HG02798 (cell line): ENCODE measurements at regions not wholly inside any gene's neighbourhood (a gene's known extent, or its start where the extent isn't known, plus 50 kb on each side); places are given as distances from the start of the nearest gene placed in this dataset.

Source experiments
- ATAC-seq: cut with Tn5 transposase; IDR thresholded peaks from one replicate; pipeline ENCODE4 v1.9.1; 2021; ENCODE audit warnings: mild to moderate bottlenecking; ENCODE audit not compliant: unreplicated experiment, poor library complexity

DNA sequence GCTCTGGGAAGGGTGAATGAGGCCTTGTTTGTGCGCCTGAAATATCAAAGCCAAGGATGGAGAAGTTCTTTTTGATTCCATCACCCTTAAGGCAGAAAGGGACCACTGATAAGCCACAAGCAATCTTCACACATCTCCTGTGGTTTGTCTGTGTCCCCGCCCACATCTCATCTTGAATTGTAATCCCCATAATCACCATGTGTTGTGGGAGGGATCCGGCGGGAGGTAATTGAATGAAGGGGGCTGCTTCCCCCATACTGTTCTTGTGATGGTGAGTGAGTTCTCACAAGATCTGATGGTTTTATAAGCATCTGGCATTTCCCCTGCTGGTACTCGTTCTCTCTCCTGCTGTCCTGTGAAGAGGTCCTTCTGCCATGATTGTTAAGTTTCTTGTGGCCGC, 329.6 kb upstream of the RGMA start:
- no peak for ATAC-seq

DNA sequence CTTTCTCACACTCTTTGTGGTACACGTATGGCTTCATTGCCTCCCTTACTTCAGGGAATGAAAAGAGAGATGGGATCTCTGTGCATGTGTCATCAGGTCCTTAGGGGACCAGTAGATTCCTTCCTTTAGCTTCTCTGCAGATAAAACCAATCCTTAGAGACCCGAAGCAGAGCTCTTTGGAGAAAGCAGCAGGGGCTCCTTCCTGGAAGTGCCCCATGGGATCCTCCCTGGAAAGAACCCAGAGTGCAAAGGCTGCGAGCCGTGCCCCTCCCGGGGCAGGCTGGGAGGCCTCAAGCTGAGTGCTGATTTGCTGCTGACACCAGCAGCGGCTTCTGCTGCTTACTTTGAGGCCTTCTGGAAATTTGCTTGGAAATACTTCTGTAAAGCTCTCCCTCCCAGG, 328.6 kb upstream of the RGMA start:
- ATAC-seq = no peak

DNA sequence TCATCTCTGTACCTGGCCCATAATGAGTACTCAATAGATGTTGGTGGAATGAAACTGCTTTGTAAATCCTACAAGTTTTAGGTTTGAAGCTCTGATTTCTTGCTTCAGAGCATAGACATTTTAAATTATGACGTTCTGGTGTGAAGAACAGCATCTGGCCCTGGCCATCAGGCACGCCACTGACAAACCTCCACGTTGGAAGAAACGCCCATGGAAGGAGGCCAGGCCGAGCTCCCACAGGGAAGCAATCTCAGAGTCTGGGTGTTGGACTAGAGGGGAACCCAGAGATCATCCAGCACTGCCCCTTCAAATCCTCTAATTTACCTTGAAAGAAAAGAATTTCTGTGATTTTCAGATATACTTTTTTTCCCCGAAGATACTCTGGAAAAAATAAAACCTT, 328.1 kb upstream of the RGMA start:
- ATAC-seq = no peak

DNA sequence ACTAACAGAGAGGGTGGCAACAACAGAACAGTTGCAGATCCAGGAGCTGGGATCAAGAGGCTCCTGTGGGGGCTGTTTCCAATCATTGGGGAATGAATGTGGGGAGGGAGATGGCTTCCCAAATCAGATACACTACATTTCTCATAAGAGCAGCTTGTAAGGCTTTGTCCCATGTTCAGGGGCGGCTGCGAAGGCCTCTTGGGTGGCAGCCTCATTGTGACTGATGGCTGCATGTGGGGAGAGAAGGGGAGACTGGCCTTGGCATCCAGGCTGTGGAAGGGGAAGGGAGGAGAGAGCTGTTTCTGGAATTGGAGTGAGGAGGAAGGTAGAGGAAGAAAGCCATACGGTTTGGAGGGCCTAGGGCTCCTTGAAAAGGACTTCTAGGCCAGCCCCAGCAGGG, 326.6 kb upstream of the RGMA start:
- no peak for ATAC-seq

DNA sequence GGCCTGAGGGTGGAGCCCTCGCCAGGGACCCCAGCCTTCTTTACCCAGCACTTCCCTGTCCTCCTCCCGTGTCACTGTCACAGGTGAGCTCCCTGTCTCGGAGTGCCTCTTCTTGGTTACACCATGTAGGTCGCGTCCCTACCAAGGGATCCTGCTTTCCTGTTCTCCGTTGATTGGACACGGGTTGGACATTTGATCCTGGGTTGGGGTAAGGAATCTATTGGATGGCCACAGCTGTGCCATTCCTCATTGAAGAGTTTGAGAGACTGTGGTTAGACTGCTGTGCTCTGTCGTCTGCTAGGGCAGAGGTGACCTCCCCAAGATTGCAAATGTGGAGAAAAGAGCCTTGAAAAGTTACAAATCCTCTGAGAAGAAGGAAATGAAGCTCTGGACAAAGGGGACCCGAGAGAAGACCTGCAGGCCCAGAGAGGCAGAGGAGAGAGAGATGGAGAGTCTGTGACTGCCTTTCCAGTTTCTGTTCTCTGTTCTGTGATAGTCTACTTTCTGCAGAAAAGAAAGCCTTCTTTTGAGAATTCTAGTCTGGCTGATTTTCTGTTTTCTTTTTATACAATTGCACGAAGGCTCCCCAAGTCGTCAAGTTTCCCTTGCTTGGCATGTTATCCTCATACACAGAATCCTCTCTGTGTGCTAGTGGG, 325.7 kb upstream of the RGMA start:
- ATAC-seq = no peak

DNA sequence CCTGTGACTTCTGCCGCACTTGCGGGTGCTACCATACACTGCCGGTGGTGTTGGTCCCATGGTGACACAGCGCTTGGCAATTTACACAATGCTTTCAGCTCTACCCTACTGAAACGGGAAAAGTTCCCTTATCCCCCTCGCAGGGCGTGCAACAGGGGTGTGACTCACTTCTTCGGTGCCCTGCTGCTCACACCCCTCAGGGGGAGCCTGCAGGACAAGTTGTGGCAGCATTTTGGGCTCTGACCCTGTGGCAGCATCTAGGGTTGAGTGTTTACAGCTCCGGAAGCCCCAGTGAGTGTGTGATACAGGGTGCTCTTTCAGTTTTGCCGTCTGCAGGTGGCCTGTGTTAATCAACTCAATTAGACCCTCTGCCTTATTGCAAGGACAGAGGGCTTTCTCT, 324.7 kb upstream of the RGMA start:
- no peak for ATAC-seq

DNA sequence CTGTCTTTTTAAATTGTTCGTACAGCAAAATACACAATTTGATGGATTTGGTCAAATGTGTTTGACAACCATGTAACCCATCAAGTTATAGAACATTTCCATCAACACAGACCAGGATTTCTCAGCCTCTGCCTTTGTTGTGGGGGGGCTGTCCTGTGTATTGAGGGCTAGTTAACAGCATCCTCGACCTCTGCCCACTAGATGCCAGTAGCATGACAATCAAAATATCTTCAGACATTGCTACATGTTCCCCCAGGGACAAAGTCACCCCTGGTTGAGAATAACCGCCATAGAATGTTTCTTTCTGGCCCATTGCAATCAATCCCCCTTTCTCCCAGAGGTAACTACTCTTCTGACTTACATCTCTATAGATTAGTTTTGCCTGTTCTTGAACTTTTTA, 310.1 kb upstream of the RGMA start:
- ATAC-seq = no peak

DNA sequence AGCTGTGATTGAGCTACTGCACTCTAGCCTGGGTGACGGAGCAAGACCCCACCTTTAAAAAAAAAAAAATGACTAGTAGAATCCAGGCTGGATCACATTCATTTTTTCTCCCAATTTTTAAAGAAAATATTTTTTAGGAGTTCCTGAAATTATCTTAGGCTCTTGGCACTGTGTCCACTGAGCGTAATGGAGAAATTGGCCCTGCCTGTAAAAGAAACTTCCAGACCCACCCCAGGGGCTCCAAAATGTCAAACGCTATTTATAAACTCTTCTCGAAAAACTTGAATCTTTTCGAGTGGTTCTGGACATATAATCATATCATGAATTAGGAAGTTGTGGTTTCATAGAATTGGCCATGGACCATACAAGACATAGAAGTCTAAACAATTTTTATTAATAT, 300.2 kb upstream of the RGMA start:
- no peak for ATAC-seq

DNA sequence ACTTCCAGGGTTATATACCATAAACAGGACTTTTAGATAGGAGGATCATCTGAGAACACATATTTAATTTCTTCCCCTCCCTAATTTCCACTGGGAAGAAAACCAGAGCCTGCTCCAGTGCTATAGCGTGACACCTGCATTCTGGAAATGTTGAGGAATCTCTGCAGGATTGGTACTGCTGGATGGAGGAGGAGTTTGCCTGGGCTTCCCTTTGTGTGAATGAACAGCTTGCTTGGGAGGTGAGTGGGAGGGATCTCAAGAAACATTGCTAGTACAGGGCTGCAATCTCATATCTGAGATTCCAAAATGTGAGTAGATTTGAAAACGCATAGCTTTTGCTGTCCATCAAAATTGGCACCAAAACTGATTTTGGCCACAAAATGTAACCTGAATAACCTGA, 295.9 kb upstream of the RGMA start:
- no peak for ATAC-seq

DNA sequence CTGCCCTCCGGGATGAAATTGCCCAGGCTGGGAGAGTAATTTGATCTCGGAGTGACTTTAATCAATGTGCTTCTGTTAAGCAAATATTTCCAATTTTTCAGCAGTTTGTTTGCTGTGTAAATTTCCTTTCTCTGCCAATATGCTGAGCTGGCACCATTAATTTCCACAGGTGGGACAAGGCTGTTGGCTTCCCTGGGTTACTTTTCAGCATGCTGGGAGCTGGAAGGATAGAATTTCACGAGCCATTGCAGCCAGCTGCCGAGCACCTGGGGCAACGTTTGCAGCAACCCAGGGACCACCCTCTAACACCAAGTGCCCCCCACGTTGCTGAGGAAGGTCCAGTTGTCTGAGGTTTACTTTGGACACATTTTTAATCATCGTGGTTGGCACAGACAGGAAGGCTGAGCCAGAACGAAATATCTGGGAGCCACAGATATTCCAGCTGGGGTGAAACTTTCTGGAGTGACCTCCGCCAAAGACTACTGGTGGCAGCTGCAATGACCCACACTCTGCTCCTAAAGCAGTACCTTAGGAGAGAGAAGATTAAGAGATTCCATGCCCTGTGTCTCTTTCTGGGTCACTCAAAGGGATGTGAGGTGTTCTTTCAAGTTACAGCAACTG, 293.3 kb upstream of the RGMA start:
- no peak for ATAC-seq

DNA sequence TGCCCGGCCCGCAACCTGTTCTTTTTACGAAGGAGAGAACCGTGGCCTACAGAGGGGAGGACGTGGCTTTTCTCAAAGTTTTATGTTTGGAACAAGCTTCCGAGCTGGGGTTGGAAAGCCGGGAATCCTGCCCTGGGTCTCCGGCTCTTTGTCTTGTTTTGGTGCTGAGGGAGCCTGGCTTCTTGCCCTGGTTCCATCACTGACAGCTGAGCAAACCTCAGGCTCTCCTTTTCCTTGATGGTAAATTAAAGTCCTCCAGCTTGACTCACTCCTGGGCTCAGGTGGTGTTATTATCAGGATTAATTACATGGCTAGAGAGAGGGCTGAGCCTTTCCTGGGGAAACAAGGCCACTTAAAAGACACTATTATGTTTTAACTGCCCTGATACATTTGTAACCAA, 289.5 kb upstream of the RGMA start:
- no peak for ATAC-seq

DNA sequence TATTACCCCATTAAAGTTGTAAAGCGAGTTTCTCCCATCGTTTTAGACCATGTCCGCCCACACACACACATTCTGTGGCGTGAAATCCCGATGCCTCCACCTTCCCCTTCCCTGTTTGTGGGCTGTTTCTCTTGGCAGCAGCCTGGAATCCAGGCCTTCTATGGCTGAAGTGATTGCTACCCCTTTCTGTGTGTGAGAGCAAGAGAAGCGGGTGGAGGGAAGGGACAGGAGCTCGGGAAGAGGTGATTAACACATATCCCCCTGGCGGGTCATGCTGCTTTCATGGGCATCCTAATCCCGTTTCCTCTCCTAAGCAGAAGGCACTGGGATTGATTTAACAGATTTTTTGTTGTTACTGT, 283.8 kb upstream of the RGMA start:
- ATAC-seq = no peak

DNA sequence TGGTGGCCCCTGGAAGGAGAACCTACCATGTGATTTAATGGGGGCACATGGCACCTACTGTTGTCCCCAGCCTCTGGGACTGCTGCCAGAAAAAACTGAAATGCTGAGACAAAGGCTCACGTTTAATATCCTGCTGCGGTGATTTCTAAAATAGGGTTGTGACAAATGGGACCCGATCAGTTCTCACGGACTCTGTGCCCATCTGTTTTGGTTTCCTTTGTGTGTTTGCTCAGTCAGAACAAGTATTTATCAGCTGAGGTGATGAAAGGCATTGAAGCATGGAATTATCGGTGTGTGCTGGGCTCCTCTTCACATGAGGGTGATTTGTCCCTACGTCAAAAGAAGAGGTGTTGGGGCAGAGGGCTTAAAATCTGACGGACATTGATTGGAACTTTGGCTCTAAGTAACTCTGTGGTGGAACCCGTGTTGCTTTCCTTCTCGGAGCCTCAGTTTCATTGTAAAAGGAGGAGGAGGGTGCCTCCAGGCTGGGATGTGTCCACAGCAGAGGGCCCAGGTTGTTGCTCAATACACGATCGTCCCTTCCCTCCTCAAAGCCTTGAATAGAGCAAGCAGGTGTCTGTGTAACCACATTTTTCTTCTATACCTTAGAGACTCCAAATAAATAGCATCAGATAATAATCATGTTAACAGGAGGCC, 283.3 kb upstream of the RGMA start:
- ATAC-seq = no peak

DNA sequence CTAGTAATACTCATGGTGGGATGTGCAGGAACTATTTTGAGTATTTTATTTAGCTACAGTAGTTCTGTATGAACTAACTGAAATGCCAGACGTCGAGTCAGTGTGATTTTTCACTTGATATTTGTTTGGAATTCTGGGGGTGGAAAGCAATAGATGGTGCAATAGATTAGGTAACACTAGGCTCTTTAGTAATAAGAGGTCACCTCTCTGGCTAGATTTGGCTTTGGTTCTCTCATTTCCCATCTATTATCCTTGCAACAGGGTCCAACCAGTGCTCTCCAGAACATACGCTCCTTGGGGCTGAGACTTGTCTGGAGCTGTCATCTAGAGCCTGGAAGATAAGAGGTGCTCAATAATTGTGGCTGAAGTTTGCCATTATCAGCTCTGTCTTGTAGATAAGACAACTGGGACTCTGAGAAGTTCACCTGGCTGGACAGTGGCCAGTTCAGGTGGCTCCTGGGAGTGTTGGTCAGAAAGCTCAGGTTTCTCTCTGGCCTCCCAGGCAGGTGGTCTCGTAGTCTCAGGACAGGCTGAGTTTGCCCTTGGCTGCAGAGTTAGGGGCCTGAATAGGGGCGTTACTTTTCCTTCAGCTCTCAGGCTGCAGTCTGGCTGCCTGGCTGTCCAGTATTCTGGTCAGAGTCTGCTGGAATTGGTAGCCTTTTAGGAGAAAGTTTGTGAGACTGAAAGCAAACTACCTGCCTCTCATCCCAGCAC, 277.5 kb upstream of the RGMA start:
- ATAC-seq = no peak

DNA sequence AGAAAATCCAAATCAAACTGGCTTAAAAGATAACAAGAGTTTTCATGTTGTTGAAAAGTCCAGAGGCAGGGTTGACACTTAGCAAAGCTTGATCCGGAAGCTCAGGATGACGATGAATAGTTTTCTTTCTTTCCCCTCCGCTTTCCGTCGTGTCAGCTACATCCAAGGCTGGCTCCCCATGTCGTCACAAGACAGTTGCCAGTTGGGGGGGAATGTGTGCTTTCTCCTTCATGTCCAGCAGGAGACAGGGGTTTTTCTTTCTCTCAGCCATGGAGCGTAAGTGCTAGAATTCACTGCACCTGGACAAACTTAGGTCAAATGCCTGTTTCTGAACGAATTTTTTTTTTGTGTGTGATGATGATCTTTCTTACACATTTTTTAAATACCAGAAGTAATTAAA, 273.8 kb upstream of the RGMA start:
- no peak for ATAC-seq

DNA sequence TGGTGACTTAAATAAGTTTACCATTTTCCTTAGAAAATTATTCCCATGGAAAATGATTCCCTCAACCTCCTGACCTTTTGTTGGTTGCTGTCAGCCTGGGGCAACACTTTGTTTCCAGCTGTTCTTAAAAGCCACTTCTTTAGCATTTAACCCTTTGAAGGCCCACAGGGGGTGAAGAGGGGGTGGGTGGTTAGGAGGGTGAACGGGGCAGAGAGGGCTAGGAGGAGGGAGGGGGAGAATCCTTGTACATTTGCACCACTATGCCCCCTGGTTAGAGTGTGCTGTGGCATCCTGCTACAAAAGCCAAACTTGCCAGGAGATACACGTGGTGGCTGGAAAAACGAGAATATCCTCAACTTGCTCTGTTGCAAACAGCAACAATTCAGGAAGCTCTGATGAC, 273.2 kb upstream of the RGMA start:
- no peak for ATAC-seq

DNA sequence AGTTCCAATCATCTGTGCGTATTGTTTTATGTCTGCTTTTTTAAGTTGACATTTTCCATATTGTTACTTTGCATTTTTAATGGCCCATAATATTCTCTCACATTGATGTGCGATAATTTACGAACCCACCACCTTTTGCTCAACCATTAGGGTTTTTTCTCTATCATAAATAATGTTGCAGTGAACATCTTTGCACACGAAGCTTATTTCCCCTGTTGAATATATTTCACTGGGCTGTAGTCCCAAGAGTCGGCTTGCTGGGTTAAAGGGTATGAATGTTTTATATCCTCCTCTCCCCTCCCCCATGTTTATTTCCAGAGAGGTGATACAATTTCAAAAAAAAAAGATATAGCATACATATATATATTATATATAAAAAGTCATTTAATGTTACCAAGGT, 272.7 kb upstream of the RGMA start:
- no peak for ATAC-seq

DNA sequence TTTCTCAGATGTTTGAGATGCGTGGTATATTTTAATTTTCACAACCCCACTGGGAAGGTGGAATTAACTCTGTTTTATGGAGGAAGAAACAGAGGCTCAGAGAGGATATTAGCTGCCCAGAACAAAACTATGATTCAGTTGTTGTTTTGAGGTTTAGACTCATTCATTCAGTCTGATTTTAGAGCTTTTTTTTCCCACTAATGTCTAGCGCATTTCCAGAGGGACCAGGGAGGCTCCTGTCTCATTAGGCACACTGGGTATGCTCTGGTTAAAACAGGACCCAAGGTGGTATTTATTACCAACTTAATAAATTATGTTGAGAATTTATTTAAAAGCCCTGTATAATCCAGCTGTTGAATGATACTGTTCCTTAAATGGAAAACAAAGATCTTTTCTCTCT, 272.0 kb upstream of the RGMA start:
- no peak for ATAC-seq

DNA sequence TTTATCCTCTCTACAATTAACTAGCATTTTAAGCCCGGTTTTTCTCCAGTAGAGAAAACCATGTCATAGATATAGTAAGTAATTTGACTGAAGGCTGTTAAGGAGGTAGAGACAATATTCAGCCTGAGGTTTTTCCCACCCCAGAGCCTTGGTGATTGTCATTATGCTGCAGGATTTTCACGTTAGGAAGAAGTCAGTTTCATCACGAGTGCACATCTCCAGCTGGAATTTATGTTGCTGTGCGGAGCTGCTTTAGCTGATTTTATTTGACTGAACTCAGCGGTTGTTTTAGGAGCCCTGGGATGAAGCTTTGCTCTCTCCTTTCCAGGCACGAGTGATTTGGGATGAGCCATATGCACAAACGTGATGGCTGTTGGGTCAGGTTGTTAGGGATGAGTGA, 271.3 kb upstream of the RGMA start:
- ATAC-seq = no peak

DNA sequence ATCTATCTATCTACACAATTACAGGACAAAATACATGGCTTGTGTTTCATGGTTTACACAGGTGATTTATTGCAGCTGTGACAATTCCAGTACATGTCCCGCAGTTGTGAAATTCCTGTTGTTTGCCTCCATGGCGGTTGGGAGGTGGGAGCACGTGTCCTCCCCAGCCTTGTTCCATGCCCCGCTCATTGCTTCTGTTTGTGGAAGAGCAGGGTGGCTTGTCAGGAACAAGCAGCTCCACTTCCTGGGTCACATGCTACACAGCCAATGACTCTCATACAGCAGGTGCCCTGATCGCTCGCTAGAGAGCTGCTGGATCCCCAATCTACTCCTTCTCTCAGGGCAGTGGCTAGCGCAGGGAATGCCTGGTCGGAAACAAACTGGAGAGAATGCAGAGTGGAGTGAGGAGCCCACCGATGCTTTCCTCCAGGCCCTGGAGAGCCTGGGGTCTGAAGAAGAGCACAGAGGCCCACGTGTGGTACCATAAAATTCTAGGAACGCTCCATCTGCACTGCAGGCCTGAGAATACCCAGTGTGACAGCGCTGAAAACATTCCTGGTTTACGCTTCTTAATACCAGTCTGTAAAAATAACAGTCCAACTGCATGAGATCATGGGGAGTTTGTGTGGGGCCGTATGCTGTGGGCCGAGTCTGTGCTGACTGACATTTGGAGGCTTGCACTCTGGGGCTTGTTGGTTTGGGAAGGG, 270.6 kb upstream of the RGMA start:
- no peak for ATAC-seq

DNA sequence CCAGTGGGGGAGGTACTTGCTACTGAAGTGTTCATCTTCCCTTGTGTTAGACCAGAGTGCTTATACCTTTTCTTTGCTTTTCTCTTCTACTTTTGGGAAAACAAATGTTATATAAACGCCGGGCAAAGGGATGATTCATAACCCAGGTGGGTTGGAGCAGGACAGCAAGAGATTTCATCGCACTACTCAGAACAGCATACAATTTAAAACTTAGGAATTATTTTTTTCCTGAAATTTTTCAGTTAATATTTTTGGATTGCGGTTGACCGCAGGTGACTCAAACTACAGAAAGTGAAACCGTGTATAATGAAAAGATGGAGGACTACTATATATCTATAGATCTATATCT, 270.0 kb upstream of the RGMA start:
- ATAC-seq = no peak
